PFSK-1 (cell line): ENCODE measurements at regions not wholly inside any gene's neighbourhood (a gene's known extent, or its start where the extent isn't known, plus 50 kb on each side); places are given as distances from the start of the nearest gene placed in this dataset.

ENCODE experiments used
- POLR2AphosphoS5 ChIP-seq: IDR thresholded peaks from 2 replicates; pipeline ENCODE4 v1.6.1; 2012; ENCODE audit warnings: low read depth, mild to moderate bottlenecking, control low read depth, low read length, moderate library complexity
- TAF1 ChIP-seq: IDR thresholded peaks from 2 replicates; pipeline ENCODE4 v1.6.1; 2012; ENCODE audit warnings: low read length, control low read depth, borderline replicate concordance; ENCODE audit not compliant: insufficient read depth

GRCh38 chr7:133199831-133200230 lies 53.0 kb upstream of the EXOC4 start:
- TF ChIP-seq POLR2AphosphoS5 (no peak), TAF1 (no peak)
